ENCODE measurements at regions not wholly inside any gene's neighbourhood (a gene's known extent, or its start where the extent isn't known, plus 50 kb on each side); places are given as distances from the start of the nearest gene placed in this dataset.

- Histone ChIP-seq H2BK120ac (ENCODE audit: low read depth, low read length) (no peak overlapping the region), H3K27me3 (ENCODE audit: insufficient read depth, low read length, poor library complexity) (no peaks in the 10 kb centered on the region), H3K36me3 (ENCODE audit: control insufficient read depth, insufficient read depth, low read length) (no peaks in the 10 kb centered on the region)
Measured at GRCh38 chr3:26521261-26521660, 101.3 kb upstream of the LRRC3B start.

GRCh38 chr3:26522919-26523318, 99.7 kb upstream of the LRRC3B start:
- H3K79me2 ChIP-seq (ENCODE audit: control insufficient read depth, insufficient read depth, low read length) = no peaks in the 10 kb centered on the region
- H3K56ac ChIP-seq (ENCODE audit: low read length) = no peak overlapping the region
- H2AK5ac ChIP-seq (ENCODE audit: low read length) = no peak overlapping the region
- peak; percentile 59 for DNase-seq
- H3K36me3 ChIP-seq (ENCODE audit: control insufficient read depth, insufficient read depth, low read length) = no peaks in the 10 kb centered on the region
- no peak overlapping the region for H3K4me2 ChIP-seq (ENCODE audit: low read length)
- H3K4me3 ChIP-seq (ENCODE audit: low read length) = no peak overlapping the region
- H3K79me1 ChIP-seq (ENCODE audit: low read length) = no peaks in the 10 kb centered on the region
- H3K4me1 ChIP-seq (ENCODE audit: control insufficient read depth, low read depth, low read length) = no peaks in the 10 kb centered on the region
- no peak overlapping the region for H4K5ac ChIP-seq (ENCODE audit: low read length)
- H2BK120ac ChIP-seq (ENCODE audit: low read depth, low read length) = no peak overlapping the region
- H2BK5ac ChIP-seq (ENCODE audit: low read length) = no peak overlapping the region
- H2BK15ac ChIP-seq (replicated peaks; ENCODE audit: low read depth) = no peak overlapping the region
- no peak overlapping the region for H4K8ac ChIP-seq (ENCODE audit: low read depth, low read length)
- no peaks in the 10 kb centered on the region for H3K27me3 ChIP-seq (ENCODE audit: insufficient read depth, low read length, poor library complexity)
- H3K9ac ChIP-seq (ENCODE audit: low read length) = no peak overlapping the region
- no peak overlapping the region for H3K4ac ChIP-seq (ENCODE audit: low read depth, low read length)
- no peak overlapping the region for H3K18ac ChIP-seq (ENCODE audit: low read length)
- no peak overlapping the region for H3K27ac ChIP-seq (ENCODE audit: low read depth, low read length)
- no CpG with 5 or more reads among the region's 1 CpG for WGBS (ENCODE audit: extremely low coverage, insufficient coverage, low lambda C conversion rate)
- no peak overlapping the region for H3K23ac ChIP-seq (ENCODE audit: low read length)

More at GRCh38 chr3:26521261-26521660, 101.3 kb upstream of the LRRC3B start:
- Histone ChIP-seq H4K5ac (ENCODE audit: low read length) (no peak overlapping the region), H3K79me2 (ENCODE audit: control insufficient read depth, insufficient read depth, low read length) (no peaks in the 10 kb centered on the region), H2BK15ac (replicated peaks; ENCODE audit: low read depth) (no peak overlapping the region), H3K9ac (ENCODE audit: low read length) (no peak overlapping the region), H3K4me3 (ENCODE audit: low read length) (no peak overlapping the region), H3K18ac (ENCODE audit: low read length) (no peak overlapping the region), H3K4me1 (ENCODE audit: control insufficient read depth, low read depth, low read length) (no peaks in the 10 kb centered on the region), H3K27ac (ENCODE audit: low read depth, low read length) (no peak overlapping the region), H3K56ac (ENCODE audit: low read length) (no peak overlapping the region), H3K23ac (ENCODE audit: low read length) (no peak overlapping the region), H3K4ac (ENCODE audit: low read depth, low read length) (no peak overlapping the region), H3K79me1 (ENCODE audit: low read length) (no peaks in the 10 kb centered on the region), H2BK5ac (ENCODE audit: low read length) (no peak overlapping the region), H3K4me2 (ENCODE audit: low read length) (no peak overlapping the region), H2AK5ac (ENCODE audit: low read length) (no peak overlapping the region), H4K8ac (ENCODE audit: low read depth, low read length) (no peak overlapping the region)
- no peak for DNase-seq
- WGBS (ENCODE audit: extremely low coverage, insufficient coverage, low lambda C conversion rate) = no CpG with 5 or more reads among the region's 1 CpG

GRCh38 chr3:26525013-26525412, 97.6 kb upstream of the LRRC3B start:
- no peaks in the 10 kb centered on the region for H3K36me3 ChIP-seq (ENCODE audit: control insufficient read depth, insufficient read depth, low read length)
- no peak overlapping the region for H3K4me3 ChIP-seq (ENCODE audit: low read length)
- H3K18ac ChIP-seq (ENCODE audit: low read length) = no peak overlapping the region
- no peak overlapping the region for H3K9ac ChIP-seq (ENCODE audit: low read length)
- no peak overlapping the region for H2AK5ac ChIP-seq (ENCODE audit: low read length)
- H3K27me3 ChIP-seq (ENCODE audit: insufficient read depth, low read length, poor library complexity) = no peaks in the 10 kb centered on the region
- DNase-seq = no peak
- no peak overlapping the region for H3K23ac ChIP-seq (ENCODE audit: low read length)
- H3K4ac ChIP-seq (ENCODE audit: low read depth, low read length) = no peak overlapping the region
- no peak overlapping the region for H4K8ac ChIP-seq (ENCODE audit: low read depth, low read length)
- H2BK15ac ChIP-seq (replicated peaks; ENCODE audit: low read depth) = no peak overlapping the region
- no peak overlapping the region for H4K5ac ChIP-seq (ENCODE audit: low read length)
- no peak overlapping the region for H3K4me2 ChIP-seq (ENCODE audit: low read length)
- no peaks in the 10 kb centered on the region for H3K79me2 ChIP-seq (ENCODE audit: control insufficient read depth, insufficient read depth, low read length)
- H2BK120ac ChIP-seq (ENCODE audit: low read depth, low read length) = no peak overlapping the region
- no peak overlapping the region for H2BK5ac ChIP-seq (ENCODE audit: low read length)
- no peak overlapping the region for H3K56ac ChIP-seq (ENCODE audit: low read length)
- H3K4me1 ChIP-seq (ENCODE audit: control insufficient read depth, low read depth, low read length) = no peaks in the 10 kb centered on the region
- H3K27ac ChIP-seq (ENCODE audit: low read depth, low read length) = no peak overlapping the region
- no CpG with 5 or more reads among the region's 2 CpGs for WGBS (ENCODE audit: extremely low coverage, insufficient coverage, low lambda C conversion rate)
- H3K79me1 ChIP-seq (ENCODE audit: low read length) = no peaks in the 10 kb centered on the region

GRCh38 chr3:26535151-26535550, 87.4 kb upstream of the LRRC3B start:
- H3K4me3 ChIP-seq (ENCODE audit: low read length) = no peak overlapping the region
- no peak overlapping the region for H4K5ac ChIP-seq (ENCODE audit: low read length)
- no peak overlapping the region for H3K27ac ChIP-seq (ENCODE audit: low read depth, low read length)
- no peak overlapping the region for H2AK5ac ChIP-seq (ENCODE audit: low read length)
- no peak for DNase-seq
- H3K18ac ChIP-seq (ENCODE audit: low read length) = no peak overlapping the region
- H3K4me1 ChIP-seq (ENCODE audit: control insufficient read depth, low read depth, low read length) = no peaks in the 10 kb centered on the region
- WGBS (ENCODE audit: extremely low coverage, insufficient coverage, low lambda C conversion rate) = no CpG with 5 or more reads among the region's 2 CpGs
- H3K79me1 ChIP-seq (ENCODE audit: low read length) = no peaks in the 10 kb centered on the region
- H3K9ac ChIP-seq (ENCODE audit: low read length) = no peak overlapping the region
- H3K79me2 ChIP-seq (ENCODE audit: control insufficient read depth, insufficient read depth, low read length) = no peaks in the 10 kb centered on the region
- H2BK5ac ChIP-seq (ENCODE audit: low read length) = no peak overlapping the region
- H2BK15ac ChIP-seq (replicated peaks; ENCODE audit: low read depth) = no peak overlapping the region
- H3K23ac ChIP-seq (ENCODE audit: low read length) = no peak overlapping the region
- H4K8ac ChIP-seq (ENCODE audit: low read depth, low read length) = no peak overlapping the region
- no peak overlapping the region for H3K56ac ChIP-seq (ENCODE audit: low read length)
- H3K4me2 ChIP-seq (ENCODE audit: low read length) = no peak overlapping the region
- H3K27me3 ChIP-seq (ENCODE audit: insufficient read depth, low read length, poor library complexity) = no peaks in the 10 kb centered on the region
- no peaks in the 10 kb centered on the region for H3K36me3 ChIP-seq (ENCODE audit: control insufficient read depth, insufficient read depth, low read length)
- H2BK120ac ChIP-seq (ENCODE audit: low read depth, low read length) = no peak overlapping the region
- H3K4ac ChIP-seq (ENCODE audit: low read depth, low read length) = no peak overlapping the region

- Histone ChIP-seq H2BK15ac (replicated peaks; ENCODE audit: low read depth) (no peak overlapping the region), H3K18ac (ENCODE audit: low read length) (no peak overlapping the region), H2BK120ac (ENCODE audit: low read depth, low read length) (no peak overlapping the region), H3K4me3 (ENCODE audit: low read length) (no peak overlapping the region), H3K23ac (ENCODE audit: low read length) (no peak overlapping the region), H3K9ac (ENCODE audit: low read length) (no peak overlapping the region), H3K4me2 (ENCODE audit: low read length) (no peak overlapping the region), H3K79me2 (ENCODE audit: control insufficient read depth, insufficient read depth, low read length) (no peaks in the 10 kb centered on the region), H2AK5ac (ENCODE audit: low read length) (no peak overlapping the region), H3K4me1 (ENCODE audit: control insufficient read depth, low read depth, low read length) (no peaks in the 10 kb centered on the region), H2BK5ac (ENCODE audit: low read length) (no peak overlapping the region), H3K4ac (ENCODE audit: low read depth, low read length) (no peak overlapping the region), H4K8ac (ENCODE audit: low read depth, low read length) (no peak overlapping the region), H3K27ac (ENCODE audit: low read depth, low read length) (no peak overlapping the region), H3K56ac (ENCODE audit: low read length) (no peak overlapping the region), H4K5ac (ENCODE audit: low read length) (no peak overlapping the region), H3K27me3 (ENCODE audit: insufficient read depth, low read length, poor library complexity) (no peaks in the 10 kb centered on the region), H3K79me1 (ENCODE audit: low read length) (no peaks in the 10 kb centered on the region), H3K36me3 (ENCODE audit: control insufficient read depth, insufficient read depth, low read length) (no peaks in the 10 kb centered on the region)
- DNase-seq = no peak
- WGBS (ENCODE audit: extremely low coverage, insufficient coverage, low lambda C conversion rate) = 100% methylated on average over 1 of the region's 2 CpGs
Measured at GRCh38 chr3:26536955-26537354, 85.6 kb upstream of the LRRC3B start.

GRCh38 chr3:26550413-26550812, 72.2 kb upstream of the LRRC3B start:
- Histone ChIP-seq H3K4me3 (ENCODE audit: low read length) (no peak overlapping the region), H3K79me1 (ENCODE audit: low read length) (no peaks in the 10 kb centered on the region), H3K27me3 (ENCODE audit: insufficient read depth, low read length, poor library complexity) (no peaks in the 10 kb centered on the region), H3K56ac (ENCODE audit: low read length) (no peak overlapping the region), H3K4ac (ENCODE audit: low read depth, low read length) (no peak overlapping the region), H2BK15ac (replicated peaks; ENCODE audit: low read depth) (no peak overlapping the region), H2AK5ac (ENCODE audit: low read length) (no peak overlapping the region), H4K5ac (ENCODE audit: low read length) (no peak overlapping the region), H4K8ac (ENCODE audit: low read depth, low read length) (no peak overlapping the region), H3K79me2 (ENCODE audit: control insufficient read depth, insufficient read depth, low read length) (no peaks in the 10 kb centered on the region), H3K27ac (ENCODE audit: low read depth, low read length) (no peak overlapping the region), H3K4me1 (ENCODE audit: control insufficient read depth, low read depth, low read length) (no peaks in the 10 kb centered on the region), H2BK120ac (ENCODE audit: low read depth, low read length) (no peak overlapping the region), H3K18ac (ENCODE audit: low read length) (no peak overlapping the region), H3K9ac (ENCODE audit: low read length) (no peak overlapping the region), H3K4me2 (ENCODE audit: low read length) (no peak overlapping the region), H3K23ac (ENCODE audit: low read length) (no peak overlapping the region), H2BK5ac (ENCODE audit: low read length) (no peak overlapping the region), H3K36me3 (ENCODE audit: control insufficient read depth, insufficient read depth, low read length) (no peaks in the 10 kb centered on the region)
- no CpG with 5 or more reads among the region's 1 CpG for WGBS (ENCODE audit: extremely low coverage, insufficient coverage, low lambda C conversion rate)
- no peak for DNase-seq

Data from mesendoderm (in vitro differentiated cells).